Ovary (tissue), 7 donors: ENCODE measurements at regions not wholly inside any gene's neighbourhood (a gene's known extent, or its start where the extent isn't known, plus 50 kb on each side); places are given as distances from the start of the nearest gene placed in this dataset.

Source experiments
- DNase-seq, 5 donors: peaks; one replicate each; pipeline ENCODE4 v3.0.0-alpha.2; 2019 to 2020
- H3K27ac ChIP-seq, 2 donors: fragments of 200-600 bp; one replicate each; pipeline versions ENCODE4 v1.5.1 to v1.8.0; 2019 to 2022
- H3K27me3 ChIP-seq: fragments of 200-600 bp; one replicate; pipeline ENCODE4 v1.8.0; 2022
- H3K36me3 ChIP-seq: fragments of 200-600 bp; sonication (generic); one replicate; pipeline ENCODE4 v1.5.1; 2019
- H3K4me1 ChIP-seq: one replicate; pipeline ENCODE4 v1.8.1; 2013; ENCODE audit warnings: mild to moderate bottlenecking, moderate library complexity; ENCODE audit not compliant: insufficient read depth
- H3K4me3 ChIP-seq: fragments of 200-600 bp; sonication (generic); one replicate; pipeline ENCODE4 v1.5.1; 2017
- H3K9me3 ChIP-seq, 2 donors: fragments of 200-600 bp in 1 of 2; sonication (generic) in 1 of 2; one replicate each; pipeline versions ENCODE4 v1.5.1 to v1.8.1; 2013 to 2019; ENCODE audit warnings: mild to moderate bottlenecking in 1 of 2, moderate library complexity in 1 of 2
- EP300 ChIP-seq: sonication (generic); formaldehyde crosslinking; IDR thresholded peaks from one replicate; pipeline ENCODE4 v1.6.1; 2017; ENCODE audit warnings: antibody characterized with exemption
- POLR2A ChIP-seq: fragments of 450-650 bp; IDR thresholded peaks from one replicate; pipeline ENCODE4 v1.6.1; 2017; ENCODE audit warnings: antibody characterized with exemption, mild to moderate bottlenecking, moderate library complexity
- WGBS, 3 donors: extraction: QIAGEN DNeasy Blood & Tissue Kit in 1 of 3; methylation state at CpG; one replicate each; pipeline versions ENCODE4 v1.1.5 to v1.1.7; 2013 to 2017; 5-methylcytosine and 5-hydroxymethylcytosine counted together
- intact Hi-C, 4 donors: fragments of 100-400 bp; cut with DNase I; formaldehyde crosslinking; loops; one replicate each; pipeline versions ENCODE4 v1.11.0 to v1.15.1; 2022 to 2023
- TF ChIP-seq, protein P1 (sequence below), 3 donors: fragments of 450-650 bp in 2 of 3; fragments of 200-600 bp in 1 of 3; IDR thresholded peaks; one replicate each; pipeline versions ENCODE4 v1.5.1 to v1.8.0; 2016 to 2022; ENCODE audit warnings: antibody characterized with exemption in 3 of 3, mild to moderate bottlenecking in 1 of 3
- donor health status: DM: no; HTN: no; CAD: no; lungs with moderate emphysema.
- donor health status: DM: no; HTN: no; CAD: no.
- donor health status: Bipolar disorder and iron deficiency.
- donor health status: DM: no; HTN: no; CAD: no.
- donor health status: DM: yes; HTN: yes; CAD: no.

DNA sequence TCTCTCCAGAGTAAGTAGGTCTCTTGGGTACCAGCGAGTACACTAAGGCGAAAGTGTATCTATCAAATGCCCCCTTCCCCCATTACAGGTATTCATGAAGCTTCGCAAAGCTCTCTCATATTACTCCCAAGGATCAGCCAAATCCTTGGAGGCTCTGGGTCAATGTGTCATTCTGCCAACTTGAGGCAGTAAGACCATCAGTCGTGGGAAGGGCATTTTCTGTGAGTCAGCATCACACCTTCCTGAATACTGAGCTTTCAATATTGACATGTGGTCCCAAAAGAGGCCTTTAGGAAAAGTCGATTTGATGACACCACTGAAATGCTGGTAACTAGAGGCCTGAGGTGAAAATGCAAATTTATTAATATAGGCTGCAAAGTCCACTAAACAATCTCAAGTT, 323.9 kb downstream of the LRIG3 start:
- Histone ChIP-seq H3K36me3 (no peaks in the 10 kb centered on the region), H3K4me1 (peaks cover 4% of the 10 kb centered on the region), H3K27ac (no peak overlapping the region), H3K27me3 (no peaks in the 10 kb centered on the region), H3K4me3 (no peak overlapping the region), H3K9me3 (no peaks in the 10 kb centered on the region)
- TF ChIP-seq, protein P1, sequence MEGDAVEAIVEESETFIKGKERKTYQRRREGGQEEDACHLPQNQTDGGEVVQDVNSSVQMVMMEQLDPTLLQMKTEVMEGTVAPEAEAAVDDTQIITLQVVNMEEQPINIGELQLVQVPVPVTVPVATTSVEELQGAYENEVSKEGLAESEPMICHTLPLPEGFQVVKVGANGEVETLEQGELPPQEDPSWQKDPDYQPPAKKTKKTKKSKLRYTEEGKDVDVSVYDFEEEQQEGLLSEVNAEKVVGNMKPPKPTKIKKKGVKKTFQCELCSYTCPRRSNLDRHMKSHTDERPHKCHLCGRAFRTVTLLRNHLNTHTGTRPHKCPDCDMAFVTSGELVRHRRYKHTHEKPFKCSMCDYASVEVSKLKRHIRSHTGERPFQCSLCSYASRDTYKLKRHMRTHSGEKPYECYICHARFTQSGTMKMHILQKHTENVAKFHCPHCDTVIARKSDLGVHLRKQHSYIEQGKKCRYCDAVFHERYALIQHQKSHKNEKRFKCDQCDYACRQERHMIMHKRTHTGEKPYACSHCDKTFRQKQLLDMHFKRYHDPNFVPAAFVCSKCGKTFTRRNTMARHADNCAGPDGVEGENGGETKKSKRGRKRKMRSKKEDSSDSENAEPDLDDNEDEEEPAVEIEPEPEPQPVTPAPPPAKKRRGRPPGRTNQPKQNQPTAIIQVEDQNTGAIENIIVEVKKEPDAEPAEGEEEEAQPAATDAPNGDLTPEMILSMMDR (IDR thresholded peaks at IDR 0.05) = no peak
- no peak for TF ChIP-seq EP300
- TF ChIP-seq POLR2A = no peak
- intact Hi-C loops = no loop called here
- no peak for DNase-seq
- WGBS, 3 donors = 75 to 88% (median 79%) methylated on average over 5 of the region's 5 CpGs

GRCh38 chr12:58601529-58601928, 318.8 kb downstream of the LRIG3 start:
- TF ChIP-seq POLR2A (no peak), EP300 (no peak)
- TF ChIP-seq, protein P1 (IDR thresholded peaks at IDR 0.05) = no peak
- Histone ChIP-seq H3K4me3 (no peak overlapping the region), H3K27ac (no peak overlapping the region), H3K36me3 (no peaks in the 10 kb centered on the region), H3K9me3 (no peaks in the 10 kb centered on the region), H3K4me1 (no peaks in the 10 kb centered on the region), H3K27me3 (no peaks in the 10 kb centered on the region)
- no peak for DNase-seq
- WGBS, 3 donors = 76 to 78% (median 77%) methylated on average over 1 of the region's 1 CpG
- intact Hi-C loops = no loop called here

GRCh38 chr12:58602179-58602578, 318.1 kb downstream of the LRIG3 start:
- intact Hi-C loops = no loop called here
- no peaks in the 10 kb centered on the region for H3K27me3 ChIP-seq
- no peaks in the 10 kb centered on the region for H3K4me1 ChIP-seq
- no peak for DNase-seq
- no peaks in the 10 kb centered on the region for H3K36me3 ChIP-seq
- WGBS, 3 donors = 50 to 68% (median 61%) methylated on average over 6 of the region's 6 CpGs
- no peaks in the 10 kb centered on the region for H3K9me3 ChIP-seq
- H3K4me3 ChIP-seq = no peak overlapping the region
- TF ChIP-seq EP300 (no peak), POLR2A (no peak)
- TF ChIP-seq, protein P1 (IDR thresholded peaks at IDR 0.05) = no peak
- no peak overlapping the region for H3K27ac ChIP-seq

- Histone ChIP-seq H3K9me3 (no peaks in the 10 kb centered on the region), H3K27me3 (no peaks in the 10 kb centered on the region), H3K4me1 (no peaks in the 10 kb centered on the region), H3K36me3 (no peaks in the 10 kb centered on the region), H3K27ac (no peak overlapping the region), H3K4me3 (no peak overlapping the region)
- intact Hi-C loops = no loop called here
- no peak for DNase-seq
- WGBS, 3 donors = 65 to 89% (median 79%) methylated on average over 1 of the region's 1 CpG
- TF ChIP-seq, protein P1 (IDR thresholded peaks at IDR 0.05) = no peak
- TF ChIP-seq EP300 (no peak), POLR2A (no peak)
Measured at GRCh38 chr12:58602736-58603135, 317.6 kb downstream of the LRIG3 start.

DNA sequence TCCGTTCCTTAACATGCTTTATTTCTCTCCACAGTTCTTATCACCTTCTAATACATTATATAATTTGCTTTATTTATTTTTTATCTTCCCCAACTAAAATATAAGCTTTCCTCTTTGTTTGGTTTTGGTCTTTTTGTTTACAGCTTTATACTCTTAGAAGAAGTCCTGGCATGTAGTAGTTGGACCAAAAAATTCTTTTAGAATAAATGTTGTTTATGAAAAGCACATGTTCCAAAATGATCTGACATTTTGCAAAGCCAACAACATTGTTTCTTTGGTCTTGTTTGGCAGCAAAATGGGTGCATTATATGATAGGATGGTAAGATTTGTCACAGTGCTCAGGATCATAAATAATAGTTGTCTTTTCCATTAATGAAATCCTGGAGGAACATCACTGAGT, 312.5 kb downstream of the LRIG3 start:
- DNase-seq = no peak
- 0 to 35% (median 35%) methylated on average over 1 of the region's 1 CpG for WGBS, 3 donors
- intact Hi-C loops = no loop called here
- Histone ChIP-seq H3K4me3 (no peak overlapping the region), H3K9me3 (no peaks in the 10 kb centered on the region), H3K36me3 (no peaks in the 10 kb centered on the region), H3K4me1 (no peaks in the 10 kb centered on the region), H3K27me3 (no peaks in the 10 kb centered on the region), H3K27ac (no peak overlapping the region)
- TF ChIP-seq, protein P1 (IDR thresholded peaks at IDR 0.05) = no peak
- no peak for TF ChIP-seq EP300
- TF ChIP-seq POLR2A = no peak
